Stimulated activated CD8-positive, alpha-beta memory T cell treated with anti-CD3 and anti-CD28 coated beads, Interleukin-12 subunit alpha, Interleukin-12 subunit beta, amount 100 ng/mL, for 1 hour (primary cell): ENCODE measurements at regions not wholly inside any gene's neighbourhood (a gene's known extent, or its start where the extent isn't known, plus 50 kb on each side); places are given as distances from the start of the nearest gene placed in this dataset.

Source experiments
- DNase-seq: peaks from one replicate; pipeline ENCODE4 v3.0.0-alpha.2; 2020; ENCODE audit warnings: low read depth

DNA sequence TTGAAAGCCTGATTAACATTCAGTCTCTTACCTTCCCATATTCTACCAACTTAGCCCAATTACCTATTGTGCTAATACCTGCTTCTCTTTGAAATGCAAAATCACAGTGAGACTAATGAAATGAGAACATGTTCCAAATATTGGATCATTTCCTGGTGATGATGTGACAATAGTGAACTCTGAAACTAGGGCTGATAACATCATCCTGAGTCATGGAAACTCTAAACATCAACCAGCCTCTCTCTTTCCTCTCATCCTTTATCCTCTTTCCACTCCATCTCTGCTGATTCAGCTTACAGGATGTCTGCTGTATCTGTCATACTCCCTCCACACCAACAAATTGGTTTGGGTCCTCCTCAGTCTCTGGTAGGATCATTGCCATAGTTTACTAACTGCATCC lies 98.8 kb upstream of the NCKAP5 start:
- DNase-seq, result no peak

- DNase-seq, result no peak
Measured at GRCh38 chr2:133667968-133668367, 99.7 kb upstream of the NCKAP5 start.

DNA sequence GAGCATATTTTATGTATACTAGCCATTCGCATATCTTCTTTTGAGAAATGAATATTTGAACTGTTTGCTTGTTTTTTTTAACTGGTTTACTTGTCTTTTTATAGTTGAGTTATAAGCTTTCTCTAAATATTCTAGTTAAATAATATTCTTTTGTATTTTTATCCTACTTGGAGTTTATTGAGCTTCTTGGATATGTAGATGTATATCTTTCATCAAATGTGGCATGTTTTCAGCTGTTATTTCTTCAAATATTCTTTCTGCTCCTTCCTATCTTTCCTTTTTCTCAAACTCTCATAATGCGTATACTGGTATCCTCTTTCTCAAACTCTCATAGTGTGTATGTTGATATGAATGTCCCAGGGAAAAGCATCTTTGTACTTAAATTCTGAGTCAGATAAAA lies 100.3 kb upstream of the NCKAP5 start:
- no peak for DNase-seq

- DNase-seq, result no peak
Measured at GRCh38 chr2:133673305-133673905, 105.1 kb upstream of the NCKAP5 start.

DNA sequence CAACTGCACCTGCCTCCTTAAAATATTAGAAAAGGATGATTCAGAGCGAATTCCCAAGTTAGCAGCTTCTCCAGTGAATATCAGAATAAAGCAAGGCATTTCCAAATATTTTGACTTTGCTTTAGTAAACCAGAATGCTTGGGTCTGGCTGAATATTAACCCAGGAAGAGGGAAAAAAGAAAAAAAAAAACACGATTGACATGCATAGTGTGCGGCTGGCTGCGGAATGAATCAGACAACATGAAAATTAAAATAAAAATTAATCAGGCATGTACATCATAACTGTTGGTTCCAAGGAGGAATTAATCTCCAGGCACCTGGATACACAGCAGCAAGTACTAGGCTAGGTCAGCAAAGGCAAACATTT lies 105.8 kb upstream of the NCKAP5 start:
- no peak for DNase-seq

DNA sequence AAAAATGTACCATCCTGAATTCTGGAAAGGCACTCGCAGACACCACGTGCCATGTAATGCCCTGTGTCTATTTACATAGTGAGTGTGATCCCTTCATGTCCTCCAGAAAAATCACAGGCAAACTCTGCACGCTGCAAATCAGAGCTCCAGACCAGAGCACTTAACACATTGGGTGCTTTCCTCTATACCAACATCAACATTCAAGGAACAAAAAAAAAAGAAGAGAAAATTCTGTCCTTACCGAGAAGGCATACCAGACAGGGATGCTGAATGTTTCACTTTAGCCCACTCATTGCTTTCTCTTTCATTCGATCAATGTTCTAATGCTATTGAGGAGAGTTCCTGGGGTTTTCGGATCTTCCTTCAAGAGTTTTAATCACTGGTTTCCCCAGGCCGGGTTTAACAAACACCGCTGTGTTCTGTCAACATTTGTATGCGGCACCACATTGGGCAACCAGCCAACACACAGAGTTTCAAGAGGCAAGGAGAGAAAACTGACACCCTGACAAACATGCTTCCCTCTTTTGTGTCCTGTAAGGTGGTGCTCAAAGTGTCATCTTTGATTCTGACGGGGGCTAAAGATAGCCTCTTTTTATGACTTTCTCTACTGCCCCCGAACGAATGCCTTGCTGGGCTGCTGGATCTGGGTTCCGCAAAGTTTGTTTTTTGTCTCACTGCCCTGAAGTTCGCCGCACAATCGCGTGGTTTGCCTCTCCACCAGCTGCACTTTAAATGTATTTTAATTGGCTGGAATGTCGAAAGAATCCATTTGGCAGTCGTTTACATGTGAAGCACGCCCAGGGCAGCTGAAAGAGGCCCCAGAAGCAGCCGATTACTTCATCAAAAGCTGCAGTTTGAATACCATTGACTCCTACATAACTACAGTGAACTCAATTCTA lies 106.4 kb upstream of the NCKAP5 start:
- no peak for DNase-seq

GRCh38 chr2:133676392-133677130 lies 108.3 kb upstream of the NCKAP5 start:
- no peak for DNase-seq

DNA sequence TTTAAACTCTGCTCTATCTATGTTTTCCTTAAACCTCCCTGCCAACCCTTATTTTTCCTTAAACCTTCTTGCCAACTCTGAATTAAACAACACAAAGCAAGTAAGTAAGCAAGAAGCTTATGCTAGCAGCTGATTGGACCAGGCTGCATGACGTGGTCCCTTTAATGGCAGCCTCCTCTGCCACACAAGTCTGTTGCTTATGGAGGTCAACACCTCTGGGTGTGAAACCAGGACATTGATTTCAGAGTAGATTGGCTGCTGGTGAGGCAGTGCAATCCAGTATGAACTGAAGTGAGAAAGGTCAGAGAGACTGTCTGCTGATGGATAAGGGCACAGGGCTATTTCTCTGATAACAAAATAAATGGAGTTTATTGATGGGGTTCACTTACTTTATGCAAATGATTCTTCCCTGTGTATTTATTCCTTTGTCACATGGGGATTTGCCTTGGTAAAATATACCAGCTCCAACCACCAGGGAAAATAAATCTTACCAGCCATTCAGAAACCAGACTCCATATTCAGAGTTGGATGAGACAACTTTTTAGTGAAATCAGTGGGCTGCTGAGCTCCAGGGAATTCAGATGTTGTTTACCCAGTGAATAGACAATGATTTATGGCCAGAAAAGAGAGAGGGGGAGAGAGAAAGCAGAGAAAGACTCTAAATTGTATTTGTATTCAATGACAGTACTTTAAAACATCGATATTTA lies 112.2 kb upstream of the NCKAP5 start:
- no peak for DNase-seq

DNA sequence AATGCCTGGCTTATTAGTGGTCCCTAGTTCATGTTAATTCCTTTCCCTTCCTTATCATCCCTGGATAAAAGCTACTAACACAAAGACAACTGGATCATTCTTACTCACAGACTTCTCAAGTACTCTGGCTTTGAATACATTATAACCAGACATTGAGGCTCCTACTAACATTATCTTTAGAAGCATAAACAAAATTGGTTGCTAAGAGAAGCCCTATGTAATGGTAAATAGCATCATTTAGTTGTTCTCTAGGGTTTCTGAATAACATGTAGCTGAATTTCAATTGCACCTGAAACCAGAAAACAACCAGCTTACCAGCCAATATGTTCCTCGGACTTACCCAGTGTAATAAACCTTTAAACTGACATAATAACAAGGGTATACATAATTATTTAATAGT lies 114.1 kb upstream of the NCKAP5 start:
- DNase-seq, result no peak

- no peak for DNase-seq
Measured at GRCh38 chr2:133682906-133683305, 114.6 kb upstream of the NCKAP5 start.

- no peak for DNase-seq
Measured at GRCh38 chr2:133685636-133686215, 117.5 kb upstream of the NCKAP5 start.

DNA sequence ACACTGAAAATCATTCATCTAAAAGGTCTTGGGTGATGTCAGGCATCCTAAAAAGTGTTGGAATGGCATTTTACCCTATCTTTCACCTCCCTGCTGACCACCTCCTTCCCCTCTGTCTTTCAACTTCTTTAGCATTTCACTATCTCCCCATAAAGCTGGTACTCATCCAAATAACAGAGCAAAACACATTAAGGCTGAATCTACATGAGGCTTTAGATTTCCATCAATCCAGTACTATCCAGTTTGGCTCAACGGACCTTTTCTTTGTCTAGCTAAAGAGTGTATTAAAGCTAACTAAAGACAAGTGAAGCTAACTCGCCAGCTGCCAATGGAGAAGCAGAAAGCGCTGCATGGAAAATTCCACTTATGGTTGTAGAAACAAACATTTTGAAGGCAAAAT lies 122.5 kb upstream of the NCKAP5 start:
- no peak for DNase-seq

DNA sequence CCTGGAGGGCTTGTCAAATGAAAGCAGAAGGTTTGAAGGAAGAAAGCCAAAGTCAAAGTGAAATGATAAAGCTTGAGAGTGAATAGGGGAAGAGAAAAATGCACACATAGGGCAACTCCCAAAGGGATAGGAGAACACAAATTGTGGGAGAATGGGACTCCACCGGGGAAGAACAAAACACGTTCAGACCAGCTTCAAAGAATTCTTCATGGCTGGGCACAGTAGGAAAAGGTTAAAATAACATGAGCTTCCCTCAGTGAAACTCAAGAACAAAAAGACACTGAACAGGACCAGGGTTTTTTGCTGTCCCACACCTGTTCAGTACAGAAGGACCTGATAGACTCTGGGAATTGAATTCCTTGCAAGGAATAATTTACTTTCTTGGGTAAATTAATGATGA lies 123.1 kb upstream of the NCKAP5 start:
- DNase-seq, result no peak

GRCh38 chr2:133705287-133705686 lies 137.0 kb upstream of the NCKAP5 start:
- DNase-seq, result no peak

GRCh38 chr2:133710613-133711012 lies 142.3 kb upstream of the NCKAP5 start:
- DNase-seq, result no peak

DNA sequence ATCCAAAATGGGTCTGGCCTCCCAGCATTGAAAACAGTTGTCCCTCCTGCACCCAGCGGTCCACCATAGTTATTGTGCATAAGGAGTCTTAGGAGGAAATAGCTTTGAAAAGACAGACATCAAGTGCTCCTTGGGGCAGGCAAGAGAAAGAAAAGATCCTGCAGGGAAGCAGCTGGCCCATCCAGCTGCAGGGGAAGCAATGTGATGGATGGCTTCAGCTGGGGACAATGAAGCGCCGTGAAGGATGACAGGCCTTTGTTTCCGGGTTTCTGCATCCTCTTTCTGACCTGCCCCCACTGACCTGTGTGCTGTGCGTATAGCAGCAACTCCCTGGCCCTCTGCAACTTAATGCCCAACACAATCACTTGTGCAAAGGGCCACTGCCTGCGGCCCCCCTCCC lies 142.9 kb upstream of the NCKAP5 start:
- no peak for DNase-seq

GRCh38 chr2:133711806-133712205 lies 143.5 kb upstream of the NCKAP5 start:
- no peak for DNase-seq

GRCh38 chr2:133712369-133712768 lies 144.1 kb upstream of the NCKAP5 start:
- no peak for DNase-seq

- DNase-seq, result no peak
Measured at GRCh38 chr2:133713049-133713580, 144.9 kb upstream of the NCKAP5 start.

- no peak for DNase-seq
Measured at GRCh38 chr2:133716166-133716565, 147.9 kb upstream of the NCKAP5 start.

GRCh38 chr2:133717497-133717896 lies 149.2 kb upstream of the NCKAP5 start:
- DNase-seq, result no peak

DNA sequence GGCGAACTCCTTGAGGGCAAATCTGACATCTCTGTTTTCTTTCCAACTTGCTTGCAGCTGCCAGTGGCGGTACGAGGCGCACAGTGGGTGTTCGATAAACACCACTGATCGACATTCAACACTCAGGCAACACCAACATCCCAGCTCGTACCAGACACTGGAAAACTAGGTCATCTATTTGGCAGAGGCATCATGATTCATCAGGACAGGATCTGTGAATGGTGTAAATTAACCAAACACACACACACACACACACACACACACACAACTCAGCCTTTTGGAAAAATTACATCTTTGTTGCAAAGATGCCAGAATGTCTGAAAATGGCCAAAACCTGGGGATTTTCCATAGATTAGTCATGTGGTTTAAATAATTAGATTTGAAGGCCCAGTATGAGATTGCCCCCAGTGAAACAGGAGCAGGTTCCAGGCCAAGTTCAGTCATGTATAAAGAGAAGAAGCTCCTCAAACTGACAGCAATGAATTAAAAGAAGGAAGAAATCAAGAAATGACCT lies 150.5 kb upstream of the NCKAP5 start:
- DNase-seq, result no peak
